LHCN-M2 (cell line): ENCODE measurements at regions not wholly inside any gene's neighbourhood (a gene's known extent, or its start where the extent isn't known, plus 50 kb on each side); places are given as distances from the start of the nearest gene placed in this dataset.
"Not testable (repeated sequence)": the region's sequence is repeated elsewhere in the genome, so short reads cannot be mapped to it uniquely, and the experiment has no call there.

Experiments used
- DNase-seq: peaks from one replicate; pipeline ENCODE4 v3.0.0-alpha.2; 2012; ENCODE audit warnings: low read depth

- not testable (repeated sequence) for DNase-seq
These were observed 99.7 kb upstream of the ANKRD50 start for GRCh38 chr4:124812203-124812602.

- DNase-seq: peak; percentile 4
These were observed 98.3 kb upstream of the ANKRD50 start for GRCh38 chr4:124810827-124811226.

GRCh38 chr4:124807421-124807820, 94.9 kb upstream of the ANKRD50 start:
- DNase-seq: no peak

- DNase-seq: peak; percentile 7
These were observed 93.9 kb upstream of the ANKRD50 start for GRCh38 chr4:124806403-124806802.

GRCh38 chr4:124804584-124804983, 92.1 kb upstream of the ANKRD50 start:
- peak; percentile 12 for DNase-seq

- no peak for DNase-seq
These were observed 91.5 kb upstream of the ANKRD50 start for GRCh38 chr4:124804041-124804440.

- DNase-seq: peak; percentile 41
These were observed 91.1 kb upstream of the ANKRD50 start for GRCh38 chr4:124803641-124804040.

GRCh38 chr4:124803026-124803425, 90.5 kb upstream of the ANKRD50 start:
- no peak for DNase-seq

GRCh38 chr4:124797223-124797622, 84.7 kb upstream of the ANKRD50 start:
- DNase-seq: no peak

- no peak for DNase-seq
These were observed 77.9 kb upstream of the ANKRD50 start for GRCh38 chr4:124790471-124790870.

- DNase-seq: no peak
These were observed 74.1 kb upstream of the ANKRD50 start for GRCh38 chr4:124786634-124787033.

GRCh38 chr4:124785645-124786044, 73.1 kb upstream of the ANKRD50 start:
- no peak for DNase-seq

- DNase-seq: peak; percentile 29
These were observed 71.3 kb upstream of the ANKRD50 start for GRCh38 chr4:124783847-124784246.

GRCh38 chr4:124777007-124777406, 64.5 kb upstream of the ANKRD50 start:
- no peak for DNase-seq

GRCh38 chr4:124768596-124769365, 56.2 kb upstream of the ANKRD50 start:
- no peak for DNase-seq

GRCh38 chr4:124762956-124763355, 50.4 kb upstream of the ANKRD50 start:
- no peak for DNase-seq
